Thyroid gland (tissue), 4 donors: ENCODE measurements at regions not wholly inside any gene's neighbourhood (a gene's known extent, or its start where the extent isn't known, plus 50 kb on each side); places are given as distances from the start of the nearest gene placed in this dataset.

Experiments
- DNase-seq, 2 donors: peaks; one replicate each; pipeline ENCODE4 v3.0.0-alpha.2; 2019
- H3K27ac ChIP-seq, 3 donors: fragments of 200-600 bp; sonication (generic); 1 replicate in 2 of 3; 2 replicates in 1 of 3; pipeline ENCODE4 v1.5.1; 2016 to 2019; ENCODE audit warnings: mild to moderate bottlenecking in 1 of 3, moderate library complexity in 1 of 3
- H3K27me3 ChIP-seq: fragments of 200-600 bp; sonication (generic); one replicate; pipeline ENCODE4 v1.5.1; 2019
- H3K36me3 ChIP-seq, 2 donors: fragments of 200-600 bp; sonication (generic); one replicate each; pipeline ENCODE4 v1.5.1; 2016 to 2019
- H3K4me1 ChIP-seq, 2 donors: fragments of 200-600 bp; sonication (generic); one replicate each; pipeline ENCODE4 v1.5.1; 2017 to 2019
- H3K4me3 ChIP-seq, 3 donors: fragments of 200-600 bp; sonication (generic); replicated peaks in 1 of 3; 1 replicate in 2 of 3; 2 replicates in 1 of 3; pipeline ENCODE4 v1.5.1; 2016; ENCODE audit warnings: mild to moderate bottlenecking in 1 of 3
- H3K9me3 ChIP-seq: fragments of 200-600 bp; sonication (generic); one replicate; pipeline ENCODE4 v1.5.1; 2017
- CTCF ChIP-seq, 6 experiments: fragments of 200-600 bp in 3 of 6; fragments of 450-650 bp in 3 of 6; sonication (generic) in 3 of 6; IDR thresholded peaks; one replicate each; pipeline ENCODE4 v1.5.1; 2016 to 2019; ENCODE audit warnings: antibody characterized with exemption in 6 of 6, mild to moderate bottlenecking in 2 of 6, inconsistent platforms in 1 of 6, moderate library complexity in 1 of 6
- POLR2A ChIP-seq, 2 donors: fragments of 450-650 bp; IDR thresholded peaks; one replicate each; pipeline ENCODE4 v1.6.1; 2017; ENCODE audit warnings: antibody characterized with exemption in 2 of 2, mild to moderate bottlenecking in 2 of 2, moderate library complexity in 1 of 2
- WGBS, 2 donors: methylation state at CpG; one replicate each; pipeline ENCODE4 v1.1.5; 2017; 5-methylcytosine and 5-hydroxymethylcytosine counted together
- intact Hi-C: fragments of 100-400 bp; cut with DNase I; formaldehyde crosslinking; loops from one replicate; pipeline ENCODE4 v1.15.1; 2023

GRCh38 chr21:41091616-41092015, 76.3 kb upstream of the BACE2 start:
- no peak overlapping the region for H3K27ac ChIP-seq
- no peaks in the 10 kb centered on the region for H3K36me3 ChIP-seq
- no peak for DNase-seq
- peaks cover 0 to 4% of the 10 kb centered on the region in 2 donors for H3K4me1 ChIP-seq
- TF ChIP-seq CTCF (IDR thresholded peaks at IDR 0.05), result no peak
- TF ChIP-seq POLR2A (IDR thresholded peaks at IDR 0.05), result no peak
- H3K4me3 ChIP-seq, result no peak overlapping the region
- intact Hi-C loops, result no loop called here
- H3K9me3 ChIP-seq, result no peaks in the 10 kb centered on the region
- H3K27me3 ChIP-seq, result no peaks in the 10 kb centered on the region
- 76 to 92% methylated on average over 2 of the region's 2 CpGs for WGBS, 2 donors

GRCh38 chr21:41092312-41092711, 75.6 kb upstream of the BACE2 start:
- H3K4me3 ChIP-seq, result no peak overlapping the region
- no peak overlapping the region for H3K27ac ChIP-seq
- H3K27me3 ChIP-seq, result no peaks in the 10 kb centered on the region
- no peaks in the 10 kb centered on the region for H3K36me3 ChIP-seq
- intact Hi-C loops, result no loop called here
- WGBS, 2 donors, result 91 to 95% methylated on average over 7 of the region's 7 CpGs
- no peaks in the 10 kb centered on the region for H3K9me3 ChIP-seq
- H3K4me1 ChIP-seq, result peaks cover 0 to 4% of the 10 kb centered on the region in 2 donors
- no peak for DNase-seq
- TF ChIP-seq POLR2A (IDR thresholded peaks at IDR 0.05) (no peak), CTCF (IDR thresholded peaks at IDR 0.05) (no peak)

GRCh38 chr21:41095983-41096382, 72.0 kb upstream of the BACE2 start:
- Histone ChIP-seq H3K4me3 (no peak overlapping the region), H3K27me3 (no peaks in the 10 kb centered on the region), H3K27ac (no peak overlapping the region), H3K9me3 (no peaks in the 10 kb centered on the region), H3K36me3 (no peaks in the 10 kb centered on the region), H3K4me1 (peaks cover 0 to 4% of the 10 kb centered on the region in 2 donors)
- 55 to 67% methylated on average over 6 of the region's 6 CpGs for WGBS, 2 donors
- DNase-seq, result no peak
- intact Hi-C loops, result no loop called here
- TF ChIP-seq CTCF (IDR thresholded peaks at IDR 0.05), result no peak
- TF ChIP-seq POLR2A (IDR thresholded peaks at IDR 0.05), result no peak

- H3K4me3 ChIP-seq, result no peak overlapping the region
- WGBS, 2 donors, result 100% methylated on average over 1 of the region's 1 CpG
Observed at GRCh38 chr21:41098076-41098475, 69.9 kb upstream of the BACE2 start.

GRCh38 chr21:41098481-41099042, 69.4 kb upstream of the BACE2 start:
- no peaks in the 10 kb centered on the region for H3K9me3 ChIP-seq
- 55 to 61% methylated on average over 2 of the region's 2 CpGs for WGBS, 2 donors
- intact Hi-C loops, result no loop called here
- no peaks in the 10 kb centered on the region for H3K36me3 ChIP-seq
- no peak for TF ChIP-seq CTCF (IDR thresholded peaks at IDR 0.05)
- TF ChIP-seq POLR2A (IDR thresholded peaks at IDR 0.05), result no peak
- H3K27me3 ChIP-seq, result no peaks in the 10 kb centered on the region
- no peak overlapping the region for H3K4me3 ChIP-seq
- H3K4me1 ChIP-seq, result no peaks in the 10 kb centered on the region
- no peak overlapping the region for H3K27ac ChIP-seq
- DNase-seq, result no peak

More at GRCh38 chr21:41098076-41098475, 69.9 kb upstream of the BACE2 start:
- TF ChIP-seq CTCF (IDR thresholded peaks at IDR 0.05) (no peak), POLR2A (IDR thresholded peaks at IDR 0.05) (no peak)
- intact Hi-C loops, result no loop called here
- H3K9me3 ChIP-seq, result no peaks in the 10 kb centered on the region
- no peak overlapping the region for H3K27ac ChIP-seq
- no peaks in the 10 kb centered on the region for H3K36me3 ChIP-seq
- no peaks in the 10 kb centered on the region for H3K27me3 ChIP-seq
- no peak for DNase-seq
- H3K4me1 ChIP-seq, result no peaks in the 10 kb centered on the region
